Lower leg skin (tissue), 3 donors: ENCODE measurements at regions not wholly inside any gene's neighbourhood (a gene's known extent, or its start where the extent isn't known, plus 50 kb on each side); places are given as distances from the start of the nearest gene placed in this dataset.

ENCODE experiments used
- POLR2A ChIP-seq, 2 donors: fragments of 450-650 bp; IDR thresholded peaks; one replicate each; pipeline ENCODE4 v1.6.1; 2016 to 2017; ENCODE audit warnings: antibody characterized with exemption in 2 of 2, mild to moderate bottlenecking in 1 of 2, moderate library complexity in 1 of 2
- TF ChIP-seq, protein P1 (sequence below), 3 donors: fragments of 450-650 bp; IDR thresholded peaks; one replicate each; pipeline ENCODE4 v1.5.1; 2016; ENCODE audit warnings: antibody characterized with exemption in 3 of 3, mild to moderate bottlenecking in 3 of 3, moderate library complexity in 2 of 3

DNA sequence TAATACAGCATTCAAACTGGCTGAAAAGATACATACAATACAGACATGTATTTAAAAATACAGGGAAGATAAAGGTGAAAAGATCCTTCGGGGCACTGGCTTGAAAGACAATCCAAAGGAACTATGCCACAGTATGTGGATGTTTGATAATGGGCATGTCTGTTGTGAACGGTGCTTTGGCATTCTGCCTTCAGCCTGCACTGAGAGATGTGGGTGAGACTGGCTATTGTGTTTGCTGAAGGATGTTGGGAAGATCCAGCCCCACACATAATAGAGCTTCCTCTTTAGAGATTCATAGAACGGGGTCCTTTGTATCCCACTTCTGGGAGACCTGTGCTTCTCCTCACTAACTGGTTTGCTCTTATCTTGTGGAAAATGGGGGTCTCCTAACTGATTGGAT lies 65.1 kb upstream of the CXCR4 start:
- TF ChIP-seq, protein P1, sequence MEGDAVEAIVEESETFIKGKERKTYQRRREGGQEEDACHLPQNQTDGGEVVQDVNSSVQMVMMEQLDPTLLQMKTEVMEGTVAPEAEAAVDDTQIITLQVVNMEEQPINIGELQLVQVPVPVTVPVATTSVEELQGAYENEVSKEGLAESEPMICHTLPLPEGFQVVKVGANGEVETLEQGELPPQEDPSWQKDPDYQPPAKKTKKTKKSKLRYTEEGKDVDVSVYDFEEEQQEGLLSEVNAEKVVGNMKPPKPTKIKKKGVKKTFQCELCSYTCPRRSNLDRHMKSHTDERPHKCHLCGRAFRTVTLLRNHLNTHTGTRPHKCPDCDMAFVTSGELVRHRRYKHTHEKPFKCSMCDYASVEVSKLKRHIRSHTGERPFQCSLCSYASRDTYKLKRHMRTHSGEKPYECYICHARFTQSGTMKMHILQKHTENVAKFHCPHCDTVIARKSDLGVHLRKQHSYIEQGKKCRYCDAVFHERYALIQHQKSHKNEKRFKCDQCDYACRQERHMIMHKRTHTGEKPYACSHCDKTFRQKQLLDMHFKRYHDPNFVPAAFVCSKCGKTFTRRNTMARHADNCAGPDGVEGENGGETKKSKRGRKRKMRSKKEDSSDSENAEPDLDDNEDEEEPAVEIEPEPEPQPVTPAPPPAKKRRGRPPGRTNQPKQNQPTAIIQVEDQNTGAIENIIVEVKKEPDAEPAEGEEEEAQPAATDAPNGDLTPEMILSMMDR (IDR thresholded peaks at IDR 0.05) = no peak
- no peak for TF ChIP-seq POLR2A (IDR thresholded peaks at IDR 0.05)
